Sigmoid colon (tissue), 6 donors: ENCODE measurements at regions not wholly inside any gene's neighbourhood (a gene's known extent, or its start where the extent isn't known, plus 50 kb on each side); places are given as distances from the start of the nearest gene placed in this dataset.

Source experiments
- DNase-seq: peaks from one replicate; pipeline ENCODE4 v3.0.0-alpha.2; 2019
- H3K27ac ChIP-seq, 4 donors: fragments of 200-600 bp; sonication (generic); one replicate each; pipeline ENCODE4 v1.5.1; 2016 to 2019; ENCODE audit warnings: mild to moderate bottlenecking in 1 of 4
- H3K27me3 ChIP-seq, 3 donors: fragments of 200-600 bp; sonication (generic); one replicate each; pipeline ENCODE4 v1.5.1; 2019; ENCODE audit warnings: mild to moderate bottlenecking in 1 of 3
- H3K36me3 ChIP-seq, 4 donors: fragments of 200-600 bp; sonication (generic); one replicate each; pipeline ENCODE4 v1.5.1; 2016 to 2019
- H3K4me1 ChIP-seq, 4 donors: fragments of 200-600 bp; sonication (generic); one replicate each; pipeline ENCODE4 v1.5.1; 2017 to 2019
- H3K4me3 ChIP-seq, 4 donors: fragments of 200-600 bp; sonication (generic); one replicate each; pipeline ENCODE4 v1.5.1; 2017 to 2019; ENCODE audit warnings: mild to moderate bottlenecking in 2 of 4, moderate library complexity in 1 of 4
- H3K9me3 ChIP-seq, 4 donors: fragments of 200-600 bp in 3 of 4; sonication (generic) in 3 of 4; one replicate each; pipeline versions ENCODE4 v1.5.1 to v1.6.1; 2013 to 2019
- EP300 ChIP-seq, 4 donors: sonication (generic); formaldehyde crosslinking; IDR thresholded peaks; one replicate each; pipeline ENCODE4 v1.6.1; 2017; ENCODE audit warnings: antibody characterized with exemption in 4 of 4
- POLR2A ChIP-seq, 2 donors: fragments of 450-650 bp; IDR thresholded peaks; one replicate each; pipeline ENCODE4 v1.6.1; 2016; ENCODE audit warnings: antibody characterized with exemption in 2 of 2, mild to moderate bottlenecking in 2 of 2, moderate library complexity in 2 of 2
- POLR2AphosphoS5 ChIP-seq, 4 donors: sonication (generic); formaldehyde crosslinking; IDR thresholded peaks; one replicate each; pipeline ENCODE4 v1.6.1; 2017; ENCODE audit warnings: antibody characterized with exemption in 4 of 4
- WGBS, 2 donors: extraction: QIAGEN DNeasy Blood & Tissue Kit; methylation state at CpG; one replicate each; pipeline ENCODE4 v1.1.7; 2013; 5-methylcytosine and 5-hydroxymethylcytosine counted together
- intact Hi-C: fragments of 100-400 bp; cut with DNase I; formaldehyde crosslinking; loops from one replicate; pipeline ENCODE4 v1.15.1; 2023
- TF ChIP-seq, protein P1 (sequence below), 4 experiments: fragments of 450-650 bp in 3 of 4; fragments of 200-600 bp in 1 of 4; IDR thresholded peaks; one replicate each; pipeline ENCODE4 v1.5.1; 2016 to 2019; ENCODE audit warnings: antibody characterized with exemption in 4 of 4, mild to moderate bottlenecking in 3 of 4, moderate library complexity in 2 of 4
- donor health status: healthy with polysubstance abuse.
- donor health status: healthy.

DNA sequence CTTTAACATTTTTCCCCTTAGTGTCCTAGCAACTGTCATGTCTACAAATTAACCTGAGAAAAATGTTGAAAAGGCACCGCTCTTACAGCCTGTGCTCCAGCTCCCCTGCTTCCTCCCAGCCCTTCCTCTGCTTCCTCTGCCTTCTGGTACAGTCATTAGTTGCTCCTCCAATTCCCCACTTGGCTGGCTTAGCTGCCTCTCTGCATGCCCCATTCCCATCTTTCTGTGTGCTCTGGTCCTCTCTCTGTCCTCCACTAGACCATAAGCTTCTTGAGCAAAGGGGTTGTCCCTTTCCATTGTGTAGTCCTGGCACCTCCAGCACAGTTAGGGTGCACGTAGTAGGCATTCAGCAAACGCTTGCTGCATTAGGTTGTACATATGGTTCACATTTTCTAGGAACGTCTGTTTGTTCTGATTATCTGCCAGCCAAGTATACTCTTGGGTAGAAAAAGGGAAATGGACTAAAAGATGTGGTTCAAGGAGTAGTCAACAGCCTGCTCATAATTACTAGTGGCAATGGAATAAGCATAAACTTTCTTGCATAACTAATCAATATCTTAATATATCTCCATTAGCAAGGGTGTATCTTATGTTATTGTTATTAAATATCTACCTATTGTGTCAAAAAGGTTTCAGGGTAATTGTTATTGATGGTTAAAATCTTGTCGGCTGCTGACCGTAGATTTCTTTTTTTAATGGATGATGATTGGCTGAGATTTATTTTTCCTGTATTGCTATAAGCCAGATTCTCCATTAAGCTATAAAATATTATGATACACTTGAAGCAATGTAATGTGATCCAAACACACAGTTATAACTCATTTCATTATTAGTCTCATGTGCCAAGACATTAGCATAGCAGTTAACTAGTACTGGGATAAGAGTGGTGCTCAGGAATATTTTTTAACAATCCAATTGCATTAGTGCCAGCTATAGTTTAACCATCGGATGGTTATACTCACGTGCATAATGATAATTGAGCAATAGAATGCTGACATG is 340.1 kb downstream of the SLC4A3 start:
- H3K4me3 ChIP-seq = no peak overlapping the region
- H3K27ac ChIP-seq = no peak overlapping the region
- H3K36me3 ChIP-seq = no peaks in the 10 kb centered on the region
- peaks cover 0 to 2% (median 0%) of the 10 kb centered on the region in 3 donors for H3K27me3 ChIP-seq
- 65 to 74% methylated on average over 8 of the region's 8 CpGs for WGBS, 2 donors
- DNase-seq = no peak
- no peaks in the 10 kb centered on the region for H3K9me3 ChIP-seq
- H3K4me1 ChIP-seq = no peaks in the 10 kb centered on the region
- TF ChIP-seq, protein P1, sequence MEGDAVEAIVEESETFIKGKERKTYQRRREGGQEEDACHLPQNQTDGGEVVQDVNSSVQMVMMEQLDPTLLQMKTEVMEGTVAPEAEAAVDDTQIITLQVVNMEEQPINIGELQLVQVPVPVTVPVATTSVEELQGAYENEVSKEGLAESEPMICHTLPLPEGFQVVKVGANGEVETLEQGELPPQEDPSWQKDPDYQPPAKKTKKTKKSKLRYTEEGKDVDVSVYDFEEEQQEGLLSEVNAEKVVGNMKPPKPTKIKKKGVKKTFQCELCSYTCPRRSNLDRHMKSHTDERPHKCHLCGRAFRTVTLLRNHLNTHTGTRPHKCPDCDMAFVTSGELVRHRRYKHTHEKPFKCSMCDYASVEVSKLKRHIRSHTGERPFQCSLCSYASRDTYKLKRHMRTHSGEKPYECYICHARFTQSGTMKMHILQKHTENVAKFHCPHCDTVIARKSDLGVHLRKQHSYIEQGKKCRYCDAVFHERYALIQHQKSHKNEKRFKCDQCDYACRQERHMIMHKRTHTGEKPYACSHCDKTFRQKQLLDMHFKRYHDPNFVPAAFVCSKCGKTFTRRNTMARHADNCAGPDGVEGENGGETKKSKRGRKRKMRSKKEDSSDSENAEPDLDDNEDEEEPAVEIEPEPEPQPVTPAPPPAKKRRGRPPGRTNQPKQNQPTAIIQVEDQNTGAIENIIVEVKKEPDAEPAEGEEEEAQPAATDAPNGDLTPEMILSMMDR (IDR thresholded peaks at IDR 0.05) = no peak
- TF ChIP-seq EP300 (IDR thresholded peaks at IDR 0.05) (no peak), POLR2AphosphoS5 (IDR thresholded peaks at IDR 0.05) (no peak), POLR2A (IDR thresholded peaks at IDR 0.05) (no peak)
- intact Hi-C loops = no loop called here

GRCh38 chr2:219968685-219969345 is 341.4 kb downstream of the SLC4A3 start:
- DNase-seq = no peak
- intact Hi-C loops = no loop called here
- H3K27ac ChIP-seq = no peak overlapping the region

DNA sequence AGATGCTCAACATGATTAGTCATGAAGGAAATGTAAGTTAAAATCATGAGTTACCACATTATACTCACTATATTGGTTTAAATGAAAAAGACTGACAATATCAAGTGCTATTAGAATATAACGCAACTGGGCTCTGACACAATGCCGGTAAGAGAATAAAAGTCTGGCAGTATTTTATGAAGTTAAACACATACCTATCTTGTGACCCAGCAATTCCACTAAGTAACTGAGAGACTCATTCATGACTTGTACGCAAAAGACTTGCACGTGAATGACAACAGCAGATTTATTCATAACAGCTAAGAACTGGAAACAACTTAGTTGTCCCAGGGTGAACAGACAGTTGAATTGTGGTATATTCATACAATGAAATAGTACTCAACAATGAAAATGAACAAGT is 342.1 kb downstream of the SLC4A3 start:
- Histone ChIP-seq H3K27ac (no peak overlapping the region), H3K27me3 (no peaks in the 10 kb centered on the region), H3K9me3 (no peaks in the 10 kb centered on the region), H3K4me1 (no peaks in the 10 kb centered on the region), H3K36me3 (no peaks in the 10 kb centered on the region), H3K4me3 (no peak overlapping the region)
- no peak for DNase-seq
- WGBS, 2 donors = 90 to 92% methylated on average over 4 of the region's 4 CpGs
- TF ChIP-seq EP300 (IDR thresholded peaks at IDR 0.05) (no peak), POLR2A (IDR thresholded peaks at IDR 0.05) (no peak), POLR2AphosphoS5 (IDR thresholded peaks at IDR 0.05) (no peak)
- TF ChIP-seq, protein P1 (IDR thresholded peaks at IDR 0.05) = no peak
- intact Hi-C loops = no loop called here

More at GRCh38 chr2:219968685-219969345, 341.4 kb downstream of the SLC4A3 start:
- no peaks in the 10 kb centered on the region for H3K36me3 ChIP-seq
- H3K9me3 ChIP-seq = no peaks in the 10 kb centered on the region
- no peaks in the 10 kb centered on the region for H3K4me1 ChIP-seq
- TF ChIP-seq POLR2AphosphoS5 (IDR thresholded peaks at IDR 0.05) = no peak
- TF ChIP-seq, protein P1 (IDR thresholded peaks at IDR 0.05) = no peak
- no peak for TF ChIP-seq EP300 (IDR thresholded peaks at IDR 0.05)
- TF ChIP-seq POLR2A (IDR thresholded peaks at IDR 0.05) = no peak
- peaks cover 0 to 2% (median 0%) of the 10 kb centered on the region in 3 donors for H3K27me3 ChIP-seq
- WGBS, 2 donors = 82 to 85% methylated on average over 6 of the region's 6 CpGs
- no peak overlapping the region for H3K4me3 ChIP-seq

DNA sequence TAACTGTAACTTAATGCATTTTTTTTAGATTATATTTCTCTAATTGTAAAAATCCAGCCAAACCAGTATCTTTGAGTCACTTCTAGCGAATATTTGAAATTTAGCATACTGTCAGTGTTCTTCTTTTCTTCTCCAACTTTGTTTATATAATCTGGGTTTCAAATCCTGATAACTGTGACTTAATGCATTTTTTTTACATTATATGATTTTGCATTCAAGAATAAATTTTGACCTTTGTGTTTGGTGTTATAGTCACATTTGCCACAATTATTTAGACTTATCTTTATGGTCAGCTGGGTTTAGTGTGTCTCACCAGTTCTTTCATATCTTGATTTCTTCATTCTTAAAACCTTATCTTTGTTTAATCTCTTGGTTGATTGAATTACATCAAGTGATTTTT is 345.7 kb downstream of the SLC4A3 start:
- intact Hi-C loops = no loop called here
- TF ChIP-seq, protein P1 (IDR thresholded peaks at IDR 0.05) = no peak
- TF ChIP-seq POLR2A (IDR thresholded peaks at IDR 0.05) (no peak), POLR2AphosphoS5 (IDR thresholded peaks at IDR 0.05) (no peak), EP300 (IDR thresholded peaks at IDR 0.05) (no peak)
- H3K9me3 ChIP-seq = no peaks in the 10 kb centered on the region
- 81 to 88% methylated on average over 1 of the region's 1 CpG for WGBS, 2 donors
- H3K27ac ChIP-seq = no peak overlapping the region
- H3K27me3 ChIP-seq = no peaks in the 10 kb centered on the region
- no peak overlapping the region for H3K4me3 ChIP-seq
- no peaks in the 10 kb centered on the region for H3K36me3 ChIP-seq
- no peak for DNase-seq
- no peaks in the 10 kb centered on the region for H3K4me1 ChIP-seq
